Endodermal cell (in vitro differentiated cells): ENCODE measurements at regions not wholly inside any gene's neighbourhood (a gene's known extent, or its start where the extent isn't known, plus 50 kb on each side); places are given as distances from the start of the nearest gene placed in this dataset.

Experiments
- DNase-seq: peaks from one replicate; pipeline ENCODE4 v3.0.0-alpha.2; 2017
- H3K27ac ChIP-seq: 2 replicates; pipeline ENCODE4 v1.5.1; 2013; ENCODE audit warnings: mild to moderate bottlenecking, low read depth, low read length, moderate library complexity
- H3K27me3 ChIP-seq: 2 replicates; pipeline ENCODE4 v1.6.1; 2013; ENCODE audit warnings: mild to moderate bottlenecking, low read length, moderate library complexity; ENCODE audit not compliant: insufficient read depth, control insufficient read depth, poor library complexity, severe bottlenecking
- H3K36me3 ChIP-seq: 2 replicates; pipeline ENCODE4 v1.7.0; 2013; ENCODE audit warnings: mild to moderate bottlenecking, low read length, moderate library complexity; ENCODE audit not compliant: control insufficient read depth, insufficient read depth
- H3K4me1 ChIP-seq: one replicate; pipeline ENCODE4 v1.7.0; 2013; ENCODE audit warnings: low read length; ENCODE audit not compliant: control insufficient read depth, insufficient read depth
- H3K4me3 ChIP-seq: 2 replicates; pipeline ENCODE4 v1.5.1; 2013; ENCODE audit warnings: mild to moderate bottlenecking, low read length, moderate library complexity
- H3K9ac ChIP-seq: 2 replicates; pipeline ENCODE4 v1.6.1; 2013; ENCODE audit warnings: mild to moderate bottlenecking, low read length, moderate library complexity; ENCODE audit not compliant: poor library complexity, severe bottlenecking; ENCODE audit errors: extremely low read depth
- H3K9me3 ChIP-seq: 2 replicates; pipeline ENCODE4 v1.6.1; 2013; ENCODE audit warnings: mild to moderate bottlenecking, low read length, moderate library complexity; ENCODE audit not compliant: control insufficient read depth
- H3K27ac Mint-ChIP-seq: 2 replicates; pipeline ENCODE4 v1.8.0; 2020; ENCODE audit warnings: mixed read lengths
- H3K27me3 Mint-ChIP-seq: 2 replicates; pipeline ENCODE4 v1.8.0; 2021; ENCODE audit warnings: mild to moderate bottlenecking, mixed read lengths; ENCODE audit not compliant: insufficient read depth
- H3K36me3 Mint-ChIP-seq: 2 replicates; pipeline ENCODE4 v1.8.0; 2020; ENCODE audit warnings: low read depth, mixed read lengths
- H3K4me1 Mint-ChIP-seq: 2 replicates; pipeline ENCODE4 v1.8.0; 2020; ENCODE audit warnings: mixed read lengths
- H3K4me3 Mint-ChIP-seq: 2 replicates; pipeline ENCODE4 v1.8.0; 2020; ENCODE audit warnings: mild to moderate bottlenecking, moderate library complexity, mixed read lengths
- H3K9me3 Mint-ChIP-seq: 2 replicates; pipeline ENCODE4 v1.8.0; 2020; ENCODE audit warnings: mild to moderate bottlenecking, mixed read lengths
- CTCF ChIP-seq: fragments of 200-600 bp; sonication (generic); conservative IDR thresholded peaks from 2 replicates; pipeline ENCODE4 v1.5.0; 2021; ENCODE audit warnings: antibody characterized with exemption, mild to moderate bottlenecking
- WGBS, 2 experiments: methylation state at CpG; one replicate each; pipeline versions ENCODE4 v1.1.5 to v1.1.7; 2013; ENCODE audit warnings: missing lambda C conversion rate in 2 of 2, mixed read lengths in 1 of 2; ENCODE audit not compliant: insufficient coverage in 1 of 2, insufficient read length in 1 of 2; 5-methylcytosine and 5-hydroxymethylcytosine counted together

- peaks cover 31% of the 10 kb centered on the region for H3K27me3 ChIP-seq
- TF ChIP-seq CTCF, result no peak
- Mint-ChIP-seq H3K9me3 (no peaks in the 10 kb centered on the region), H3K27me3 (peaks cover 35% of the 10 kb centered on the region), H3K36me3 (no peaks in the 10 kb centered on the region), H3K27ac (no peak overlapping the region), H3K4me3 (no peak overlapping the region), H3K4me1 (peaks cover 43% of the 10 kb centered on the region)
- 85 to 92% methylated on average over 6 to 8 of the region's 8 CpGs for WGBS, 2 experiments
- H3K4me3 ChIP-seq, result no peak overlapping the region
- H3K9me3 ChIP-seq, result no peaks in the 10 kb centered on the region
- H3K27ac ChIP-seq, result no peak overlapping the region
- no peak overlapping the region for H3K9ac ChIP-seq
- no peaks in the 10 kb centered on the region for H3K36me3 ChIP-seq
- peak; percentile 62 for DNase-seq
- peaks cover 8% of the 10 kb centered on the region for H3K4me1 ChIP-seq
These were observed 226.8 kb downstream of the STIM2 start for GRCh38 chr4:27087306-27088045.

- H3K4me1 ChIP-seq, result peaks cover 8% of the 10 kb centered on the region
- no peaks in the 10 kb centered on the region for H3K36me3 ChIP-seq
- H3K36me3 Mint-ChIP-seq, result no peaks in the 10 kb centered on the region
- 84 to 100% methylated on average over 2 to 5 of the region's 5 CpGs for WGBS, 2 experiments
- peaks cover 26% of the 10 kb centered on the region for H3K27me3 Mint-ChIP-seq
- no peak for TF ChIP-seq CTCF
- no peak overlapping the region for H3K9ac ChIP-seq
- H3K27ac ChIP-seq, result no peak overlapping the region
- H3K4me3 ChIP-seq, result no peak overlapping the region
- DNase-seq, result peak; percentile 54
- peaks cover 27% of the 10 kb centered on the region for H3K27me3 ChIP-seq
- H3K4me1 Mint-ChIP-seq, result peaks cover 42% of the 10 kb centered on the region
- H3K4me3 Mint-ChIP-seq, result no peak overlapping the region
- H3K9me3 Mint-ChIP-seq, result no peaks in the 10 kb centered on the region
- H3K27ac Mint-ChIP-seq, result no peak overlapping the region
- no peaks in the 10 kb centered on the region for H3K9me3 ChIP-seq
These were observed 227.8 kb downstream of the STIM2 start for GRCh38 chr4:27088491-27088890.

GRCh38 chr4:27089186-27089585, 228.5 kb downstream of the STIM2 start:
- H3K9me3 ChIP-seq, result no peaks in the 10 kb centered on the region
- H3K4me1 Mint-ChIP-seq, result peaks cover 36% of the 10 kb centered on the region
- WGBS, 2 experiments, result 88 to 93% methylated on average over 3 to 5 of the region's 5 CpGs

More at GRCh38 chr4:27089186-27089585, 228.5 kb downstream of the STIM2 start:
- H3K4me3 Mint-ChIP-seq, result no peak overlapping the region
- peaks cover 26% of the 10 kb centered on the region for H3K27me3 ChIP-seq
- H3K27ac ChIP-seq, result no peak overlapping the region
- H3K9me3 Mint-ChIP-seq, result no peaks in the 10 kb centered on the region
- no peak overlapping the region for H3K27ac Mint-ChIP-seq
- H3K36me3 Mint-ChIP-seq, result no peaks in the 10 kb centered on the region
- H3K4me3 ChIP-seq, result no peak overlapping the region
- no peaks in the 10 kb centered on the region for H3K36me3 ChIP-seq
- H3K4me1 ChIP-seq, result peaks cover 8% of the 10 kb centered on the region
- H3K9ac ChIP-seq, result no peak overlapping the region
- TF ChIP-seq CTCF, result no peak
- H3K27me3 Mint-ChIP-seq, result peaks cover 20% of the 10 kb centered on the region
- peak; percentile 34 for DNase-seq
